ENCODE measurements at regions not wholly inside any gene's neighbourhood (a gene's known extent, or its start where the extent isn't known, plus 50 kb on each side); places are given as distances from the start of the nearest gene placed in this dataset.

DNA sequence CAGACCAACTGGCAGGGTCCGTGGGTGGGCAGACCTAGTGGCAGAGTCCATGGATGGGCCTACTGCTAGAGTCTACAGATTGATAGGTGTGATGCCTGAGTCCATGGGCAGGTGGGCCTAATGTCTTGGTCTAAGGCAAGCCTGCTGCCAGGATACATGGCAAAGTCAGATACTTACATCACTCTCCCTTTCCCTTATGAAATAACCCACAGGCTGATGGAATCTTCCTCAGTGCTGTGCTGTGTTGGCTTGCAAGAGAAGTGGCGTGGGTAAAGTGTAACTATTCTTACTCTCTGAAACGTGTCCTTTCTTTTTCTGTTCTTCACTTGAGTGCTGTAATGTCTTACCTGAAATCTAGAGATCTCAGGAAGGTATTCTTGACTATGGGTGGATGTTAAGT is 67.3 kb upstream of the ADRB2 start:
- Mint-ChIP-seq H3K36me3 (peaks cover 6% of the 10 kb centered on the region), H3K27me3 (peaks cover 2% of the 10 kb centered on the region), H3K27ac (no peak overlapping the region)

DNA sequence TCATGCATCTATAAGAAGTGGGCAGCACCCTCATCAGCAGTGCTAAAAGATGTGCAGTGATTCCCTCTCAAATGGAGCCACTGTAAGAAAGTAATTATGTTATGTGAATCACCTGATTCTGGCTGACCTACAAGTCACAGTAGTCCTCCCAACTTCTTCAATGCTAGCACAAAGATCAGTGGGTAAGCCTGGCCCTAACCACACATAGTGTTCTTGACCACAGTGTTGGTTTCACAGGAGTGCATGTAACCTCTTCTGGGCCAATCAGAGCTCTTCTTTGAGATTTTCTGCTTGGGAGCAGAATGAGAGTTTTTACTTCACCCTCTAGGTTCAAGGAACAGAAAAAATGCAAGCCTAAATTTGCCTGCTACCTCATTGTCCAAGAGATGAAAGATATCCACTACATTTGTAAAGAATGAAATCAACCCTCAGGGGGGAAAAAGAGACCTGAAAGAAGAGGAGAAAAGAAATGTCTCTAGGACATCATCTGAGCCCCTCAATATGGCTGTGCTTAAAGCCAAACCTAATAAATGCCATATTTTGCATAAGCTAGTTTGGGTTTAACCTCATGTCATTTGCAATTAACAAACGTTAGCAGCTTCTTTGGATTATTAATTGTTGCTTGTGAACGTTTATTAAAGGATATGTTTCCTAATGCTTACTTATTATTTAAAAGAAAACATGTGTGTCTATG is 65.3 kb upstream of the ADRB2 start:
- H3K9me3 Mint-ChIP-seq: peaks cover 3 to 12% (median 10%) of the 10 kb centered on the region in 3 donors
- no peak overlapping the region for H3K27ac Mint-ChIP-seq
- H3K4me1 Mint-ChIP-seq: peaks cover 0 to 2% (median 0%) of the 10 kb centered on the region in 3 donors
- H3K4me3 Mint-ChIP-seq: no peak overlapping the region
- peaks cover 2% of the 10 kb centered on the region for H3K27me3 Mint-ChIP-seq
- H3K36me3 Mint-ChIP-seq: peaks cover 3% of the 10 kb centered on the region

More for the DNA sequence above, 67.3 kb upstream of the ADRB2 start:
- H3K9me3 Mint-ChIP-seq: peaks cover 3 to 15% (median 13%) of the 10 kb centered on the region in 3 donors
- H3K4me1 Mint-ChIP-seq: peaks cover 0 to 2% (median 0%) of the 10 kb centered on the region in 3 donors
- H3K4me3 Mint-ChIP-seq: no peak overlapping the region

DNA sequence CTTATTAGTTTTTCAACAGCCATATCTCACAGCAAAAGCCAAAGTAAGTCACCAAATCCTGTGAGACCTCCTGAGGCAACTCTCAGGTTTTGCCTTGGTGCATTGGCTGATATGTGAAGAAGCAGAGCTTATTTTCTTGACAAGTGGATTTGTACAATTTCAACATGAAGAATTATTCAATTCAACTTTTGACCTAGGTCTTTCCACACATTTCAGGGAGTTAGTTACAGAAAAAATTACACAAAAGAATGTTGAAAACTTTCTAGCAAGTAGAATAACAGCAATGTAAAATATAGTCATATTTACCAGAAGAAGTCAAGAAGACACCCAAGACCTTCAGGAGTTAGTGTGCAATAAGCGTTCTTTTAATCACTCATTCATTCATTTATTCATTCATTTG is 62.4 kb upstream of the ADRB2 start:
- H3K27me3 Mint-ChIP-seq: peaks cover 2% of the 10 kb centered on the region
- H3K27ac Mint-ChIP-seq: no peak overlapping the region
- no peak overlapping the region for H3K4me3 Mint-ChIP-seq
- no peaks in the 10 kb centered on the region for H3K9me3 Mint-ChIP-seq
- H3K4me1 Mint-ChIP-seq: peaks cover 0 to 5% (median 0%) of the 10 kb centered on the region in 3 donors
- H3K36me3 Mint-ChIP-seq: no peaks in the 10 kb centered on the region

DNA sequence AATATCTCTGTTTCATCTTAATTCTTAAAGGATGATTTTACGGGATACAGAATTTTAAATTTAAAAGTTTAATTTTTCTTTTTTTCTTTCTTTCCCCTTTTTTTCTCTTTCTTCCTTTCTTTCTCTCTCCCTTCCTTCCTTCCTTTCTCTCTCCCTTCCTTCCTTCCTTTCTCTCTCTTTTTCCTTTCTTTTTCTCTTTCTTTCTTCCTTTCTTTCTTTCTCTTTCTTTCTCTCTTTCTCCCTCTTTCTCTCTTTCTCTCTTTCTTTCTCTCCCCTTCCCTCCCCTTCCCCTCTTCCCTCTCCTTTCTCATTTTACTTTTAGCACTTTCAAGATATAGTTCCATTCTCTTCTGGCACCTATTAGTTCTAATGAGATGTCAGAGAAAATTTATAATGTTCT is 61.4 kb upstream of the ADRB2 start:
- H3K27ac Mint-ChIP-seq: no peak overlapping the region
- no peak overlapping the region for H3K4me3 Mint-ChIP-seq
- H3K4me1 Mint-ChIP-seq: peaks cover 0 to 5% (median 0%) of the 10 kb centered on the region in 3 donors
- no peaks in the 10 kb centered on the region for H3K9me3 Mint-ChIP-seq
- no peaks in the 10 kb centered on the region for H3K27me3 Mint-ChIP-seq
- H3K36me3 Mint-ChIP-seq: no peaks in the 10 kb centered on the region

DNA sequence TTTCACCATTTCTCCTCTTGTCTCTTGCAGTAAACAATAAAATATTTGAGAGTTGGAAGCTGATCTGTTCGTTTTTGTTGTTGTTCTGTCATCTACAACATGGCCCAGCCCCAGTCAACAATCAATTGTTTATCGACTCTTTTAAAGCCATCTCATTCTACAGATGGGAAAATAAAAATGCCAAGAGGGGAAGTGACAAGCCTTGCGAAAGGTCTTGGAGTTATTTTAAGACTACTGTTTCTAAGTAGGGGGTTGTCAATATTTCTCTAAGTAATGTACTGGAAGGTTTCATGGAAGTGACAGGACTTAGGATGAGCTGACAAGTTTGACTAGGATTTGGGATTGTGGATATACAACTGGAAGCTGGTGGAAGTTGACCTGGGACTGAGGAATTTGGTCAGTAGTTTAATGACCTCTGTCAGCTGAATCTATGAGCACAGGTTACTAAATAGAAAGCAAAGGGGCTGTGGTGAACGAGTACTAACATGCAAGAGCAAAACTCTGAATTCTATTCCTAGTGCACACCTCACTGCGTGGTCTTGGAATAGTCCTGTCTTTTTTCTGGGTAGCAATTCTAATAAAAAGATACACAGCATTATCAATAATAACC is 57.5 kb upstream of the ADRB2 start:
- Mint-ChIP-seq H3K27me3 (peaks cover 2% of the 10 kb centered on the region), H3K9me3 (no peaks in the 10 kb centered on the region), H3K27ac (no peak overlapping the region), H3K4me3 (no peak overlapping the region), H3K36me3 (peaks cover 2% of the 10 kb centered on the region), H3K4me1 (peaks cover 2 to 13% (median 10%) of the 10 kb centered on the region in 3 donors)

DNA sequence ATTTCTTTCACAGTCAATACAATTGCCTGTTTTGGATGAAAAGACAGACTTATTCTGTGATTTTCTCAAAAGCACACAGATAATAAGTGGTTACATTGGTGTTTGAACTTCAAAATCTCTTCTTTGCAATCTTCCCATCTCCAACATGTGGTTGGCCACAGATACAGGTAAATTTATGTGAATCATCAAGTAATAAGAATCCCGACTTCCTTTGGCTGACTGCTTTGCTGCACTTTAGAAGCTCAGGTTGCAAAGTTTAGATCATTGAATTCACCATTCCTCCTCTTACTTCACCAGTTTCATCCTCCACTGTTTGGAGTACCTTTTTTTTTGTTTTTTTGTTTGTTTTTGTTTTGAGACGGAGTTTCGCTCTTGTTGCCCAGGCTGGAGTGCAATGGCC is 56.5 kb upstream of the ADRB2 start:
- Mint-ChIP-seq H3K4me3 (no peak overlapping the region), H3K4me1 (peaks cover 3 to 23% (median 20%) of the 10 kb centered on the region in 3 donors), H3K27ac (no peak overlapping the region), H3K36me3 (peaks cover 2% of the 10 kb centered on the region), H3K9me3 (no peaks in the 10 kb centered on the region), H3K27me3 (peaks cover 2% of the 10 kb centered on the region)

DNA sequence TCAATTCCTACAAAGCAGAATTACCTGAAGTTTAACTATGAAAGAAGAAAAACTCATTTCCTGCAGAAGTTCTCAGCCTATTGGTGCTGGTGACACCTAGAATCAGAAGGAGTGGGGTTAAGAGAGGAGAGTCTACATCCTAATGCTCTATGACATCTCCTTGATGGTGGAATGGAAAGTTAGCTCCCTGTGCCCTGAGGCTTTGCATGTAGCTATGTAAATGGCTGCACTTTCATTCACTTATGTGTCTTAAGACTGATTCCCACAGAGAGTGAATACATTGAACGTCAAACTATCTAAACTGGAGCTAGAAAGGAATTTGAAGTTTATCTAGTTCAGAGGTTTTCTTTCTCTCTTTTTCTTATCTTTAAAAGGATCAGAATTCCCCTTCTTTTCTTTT is 52.1 kb upstream of the ADRB2 start:
- H3K27me3 Mint-ChIP-seq: peaks cover 2% of the 10 kb centered on the region
- no peaks in the 10 kb centered on the region for H3K9me3 Mint-ChIP-seq
- no peak overlapping the region for H3K27ac Mint-ChIP-seq
- peaks cover 5 to 26% (median 20%) of the 10 kb centered on the region in 3 donors for H3K4me1 Mint-ChIP-seq
- peak overlapping the region in 1 of 4 donors; percentile 67 for H3K4me3 Mint-ChIP-seq
- peaks cover 2% of the 10 kb centered on the region for H3K36me3 Mint-ChIP-seq

DNA sequence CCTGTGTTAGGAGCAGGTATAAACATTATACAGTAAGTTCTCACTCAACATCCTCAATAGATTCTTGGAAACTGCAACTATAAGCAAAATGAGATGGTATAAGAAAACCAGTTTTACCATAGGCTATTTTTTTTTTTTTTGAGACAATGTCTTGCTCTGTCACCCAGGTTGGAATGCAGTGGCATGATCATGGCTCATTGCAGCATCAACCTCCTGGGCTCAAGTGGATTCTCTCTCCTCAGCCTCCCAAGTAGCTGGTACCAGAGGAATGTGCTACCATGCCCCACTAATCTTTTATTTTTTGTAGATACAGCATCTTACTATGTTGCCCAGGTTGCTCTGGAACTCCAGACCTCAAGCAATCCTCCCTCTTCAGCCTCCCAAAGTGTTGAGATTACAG is 50.1 kb upstream of the ADRB2 start:
- Mint-ChIP-seq H3K9me3 (no peaks in the 10 kb centered on the region), H3K27me3 (peaks cover 2% of the 10 kb centered on the region), H3K4me1 (peaks cover 7 to 26% (median 20%) of the 10 kb centered on the region in 3 donors), H3K36me3 (peaks cover 2% of the 10 kb centered on the region), H3K27ac (no peak overlapping the region), H3K4me3 (no peak overlapping the region)
